SK-N-SH treated with all-trans-retinoic acid at 6 μM for 48 hours (cell line): ENCODE measurements at regions not wholly inside any gene's neighbourhood (a gene's known extent, or its start where the extent isn't known, plus 50 kb on each side); places are given as distances from the start of the nearest gene placed in this dataset.

Experiments used
- ATAC-seq: fragments of 200-7000 bp; cut with Tn5 transposase; 3 replicates; pipeline ENCODE4 v1.9.1; 2020; ENCODE audit warnings: mild to moderate bottlenecking, moderate library complexity
- ARNTL ChIP-seq: fragments of 450-650 bp; formaldehyde crosslinking; IDR thresholded peaks from 2 replicates; pipeline ENCODE4 v1.5.0; 2020; ENCODE audit warnings: low read depth, mild to moderate bottlenecking, moderate library complexity, borderline replicate concordance
- BACH2 ChIP-seq: fragments of 250-450 bp; sonication (Bioruptor Pico); IDR thresholded peaks from 2 replicates; pipeline ENCODE4 v1.9.0; 2021; ENCODE audit warnings: mild to moderate bottlenecking, borderline replicate concordance
- CREB5 ChIP-seq: fragments of 250-450 bp; sonication (Bioruptor Pico); IDR thresholded peaks from 2 replicates; pipeline ENCODE4 v1.5.1; 2020; ENCODE audit warnings: low read depth, mild to moderate bottlenecking, moderate library complexity
- CSDC2 ChIP-seq: fragments of 250-450 bp; sonication (Bioruptor Pico); IDR thresholded peaks from 2 replicates; pipeline ENCODE4 v1.5.0; 2020; ENCODE audit warnings: mild to moderate bottlenecking, moderate library complexity
- CSRNP3 ChIP-seq: fragments of 250-450 bp; sonication (Bioruptor Pico); IDR thresholded peaks from 2 replicates; pipeline ENCODE4 v1.5.1; 2021; ENCODE audit warnings: mild to moderate bottlenecking, moderate library complexity
- ESRRG ChIP-seq: fragments of 250-450 bp; sonication (Bioruptor Pico); IDR thresholded peaks from 2 replicates; pipeline ENCODE4 v1.6.1; 2021; ENCODE audit warnings: mild to moderate bottlenecking
- ISL1 ChIP-seq: fragments of 250-450 bp; sonication (Bioruptor Pico); IDR thresholded peaks from 2 replicates; pipeline ENCODE4 v2.1.2; 2022; ENCODE audit warnings: mild to moderate bottlenecking, moderate library complexity
- OSR1 ChIP-seq: fragments of 250-450 bp; sonication (Bioruptor Pico); IDR thresholded peaks from 2 replicates; pipeline ENCODE4 v1.8.0; 2022; ENCODE audit warnings: moderate library complexity, mild to moderate bottlenecking, inconsistent platforms
- PATZ1 ChIP-seq: fragments of 250-450 bp; sonication (Bioruptor Pico); IDR thresholded peaks from 2 replicates; pipeline ENCODE4 v1.8.0; 2020; ENCODE audit warnings: mild to moderate bottlenecking, moderate library complexity, borderline replicate concordance
- POU6F1 ChIP-seq: fragments of 250-450 bp; sonication (Bioruptor Pico); IDR thresholded peaks from 2 replicates; pipeline ENCODE4 v1.8.0; 2021; ENCODE audit warnings: low read depth, mild to moderate bottlenecking, moderate library complexity, borderline replicate concordance
- PPARA ChIP-seq: fragments of 250-450 bp; sonication (Bioruptor Pico); IDR thresholded peaks from 2 replicates; pipeline ENCODE4 v1.5.0; 2020; ENCODE audit warnings: mild to moderate bottlenecking, borderline replicate concordance
- RARB ChIP-seq: fragments of 250-450 bp; sonication (Bioruptor Pico); IDR thresholded peaks from 2 replicates; pipeline ENCODE4 v1.8.0; 2021; ENCODE audit warnings: mild to moderate bottlenecking, moderate library complexity
- SNAI2 ChIP-seq: fragments of 250-450 bp; sonication (Bioruptor Pico); IDR thresholded peaks from 2 replicates; pipeline ENCODE4 v1.5.0; 2020; ENCODE audit warnings: mild to moderate bottlenecking, moderate library complexity
- TOX ChIP-seq: fragments of 250-450 bp; sonication (Bioruptor Pico); IDR thresholded peaks from 2 replicates; pipeline ENCODE4 v1.8.0; 2021; ENCODE audit warnings: mild to moderate bottlenecking, moderate library complexity, borderline replicate concordance
- TSHZ2 ChIP-seq: fragments of 250-450 bp; sonication (Bioruptor Pico); IDR thresholded peaks from 2 replicates; pipeline ENCODE4 v1.5.0; 2020; ENCODE audit warnings: mild to moderate bottlenecking, moderate library complexity
- ZFP3 ChIP-seq: fragments of 250-450 bp; sonication (Bioruptor Pico); IDR thresholded peaks from 2 replicates; pipeline ENCODE4 v1.5.0; 2020; ENCODE audit warnings: mild to moderate bottlenecking, moderate library complexity
- ZFP30 ChIP-seq: fragments of 450-650 bp; formaldehyde crosslinking; IDR thresholded peaks from 2 replicates; pipeline ENCODE4 v1.5.0; 2022; ENCODE audit warnings: mild to moderate bottlenecking, moderate library complexity
- ZNF70 ChIP-seq: fragments of 450-650 bp; formaldehyde crosslinking; IDR thresholded peaks from 2 replicates; pipeline ENCODE4 v1.5.0; 2020; ENCODE audit warnings: mild to moderate bottlenecking, moderate library complexity
- ZNF8 ChIP-seq: fragments of 450-650 bp; formaldehyde crosslinking; IDR thresholded peaks from 2 replicates; pipeline ENCODE4 v1.5.0; 2020; ENCODE audit warnings: mild to moderate bottlenecking, moderate library complexity

- ATAC-seq: no peak
- TF ChIP-seq RARB (no peak), CSDC2 (CRISPR knock-in tag) (no peak), BACH2 (CRISPR knock-in tag) (no peak), PATZ1 (CRISPR knock-in tag) (no peak), OSR1 (CRISPR knock-in tag) (no peak), ESRRG (CRISPR knock-in tag) (no peak), TOX (CRISPR knock-in tag) (no peak), PPARA (CRISPR knock-in tag) (no peak), ZNF8 (CRISPR knock-in tag) (no peak), SNAI2 (no peak), POU6F1 (CRISPR knock-in tag) (no peak), ARNTL (CRISPR knock-in tag) (no peak), TSHZ2 (CRISPR knock-in tag) (no peak), CSRNP3 (CRISPR knock-in tag) (no peak), CREB5 (CRISPR knock-in tag) (no peak)
These were observed 279.5 kb downstream of the IRX1 start for GRCh38 chr5:3875144-3875543.

GRCh38 chr5:3878267-3878666 lies 282.6 kb downstream of the IRX1 start:
- TF ChIP-seq ZFP30 (CRISPR knock-in tag): no peak
- no peak for TF ChIP-seq SNAI2
- TF ChIP-seq ARNTL (CRISPR knock-in tag): no peak
- no peak for TF ChIP-seq ZNF70 (CRISPR knock-in tag)
- no peak for TF ChIP-seq ZFP3 (CRISPR knock-in tag)
- no peak for TF ChIP-seq BACH2 (CRISPR knock-in tag)
- no peak for TF ChIP-seq RARB
- TF ChIP-seq CSDC2 (CRISPR knock-in tag): no peak
- TF ChIP-seq, all 23 proteins: peak for 0
- ATAC-seq: no peak

GRCh38 chr5:3883040-3883439 lies 287.4 kb downstream of the IRX1 start:
- TF ChIP-seq CREB5 (CRISPR knock-in tag) (no peak), ZNF8 (CRISPR knock-in tag) (no peak), ISL1 (CRISPR knock-in tag) (no peak)
- ATAC-seq: no peak
